Osteocyte (in vitro differentiated cells): ENCODE measurements at regions not wholly inside any gene's neighbourhood (a gene's known extent, or its start where the extent isn't known, plus 50 kb on each side); places are given as distances from the start of the nearest gene placed in this dataset.

Experiments
- DNase-seq: peaks from one replicate; pipeline ENCODE4 v3.0.0; 2021; ENCODE audit warnings: mixed read lengths; ENCODE audit not compliant: unreplicated experiment; ENCODE audit errors: extremely low spot score
- H3K27ac Mint-ChIP-seq: one replicate; pipeline ENCODE4 v1.8.0; 2021; ENCODE audit warnings: mild to moderate bottlenecking, mixed read lengths; ENCODE audit not compliant: unreplicated experiment
- H3K27me3 Mint-ChIP-seq: one replicate; pipeline ENCODE4 v1.8.0; 2021; ENCODE audit warnings: mixed read lengths; ENCODE audit not compliant: unreplicated experiment
- H3K36me3 Mint-ChIP-seq: one replicate; pipeline ENCODE4 v1.8.0; 2021; ENCODE audit warnings: mixed read lengths; ENCODE audit not compliant: unreplicated experiment
- H3K4me1 Mint-ChIP-seq: one replicate; pipeline ENCODE4 v1.8.0; 2021; ENCODE audit warnings: mixed read lengths; ENCODE audit not compliant: unreplicated experiment
- H3K4me3 Mint-ChIP-seq: one replicate; pipeline ENCODE4 v1.8.0; 2021; ENCODE audit warnings: mild to moderate bottlenecking, moderate library complexity, mixed read lengths; ENCODE audit not compliant: unreplicated experiment
- H3K9me3 Mint-ChIP-seq: one replicate; pipeline ENCODE4 v1.8.0; 2021; ENCODE audit warnings: mixed read lengths; ENCODE audit not compliant: unreplicated experiment
- CTCF ChIP-seq: fragments of 200-600 bp; sonication (generic); IDR thresholded peaks from 2 replicates; pipeline ENCODE4 v1.5.0; 2021; ENCODE audit warnings: antibody characterized with exemption, mild to moderate bottlenecking, moderate library complexity

- H3K27me3 Mint-ChIP-seq: peaks cover 2% of the 10 kb centered on the region
- peaks cover 24% of the 10 kb centered on the region for H3K9me3 Mint-ChIP-seq
- no peak for DNase-seq
- H3K27ac Mint-ChIP-seq: no peak overlapping the region
- no peak for TF ChIP-seq CTCF
- H3K4me1 Mint-ChIP-seq: no peaks in the 10 kb centered on the region
- no peak overlapping the region for H3K4me3 Mint-ChIP-seq
- no peaks in the 10 kb centered on the region for H3K36me3 Mint-ChIP-seq
Observed at GRCh38 chr2:185240796-185241195, 497.8 kb upstream of the FSIP2 start.

- no peak for TF ChIP-seq CTCF
- H3K9me3 Mint-ChIP-seq: peaks cover 16% of the 10 kb centered on the region
- H3K4me1 Mint-ChIP-seq: no peaks in the 10 kb centered on the region
- no peaks in the 10 kb centered on the region for H3K36me3 Mint-ChIP-seq
- H3K4me3 Mint-ChIP-seq: no peak overlapping the region
- H3K27me3 Mint-ChIP-seq: peaks cover 2% of the 10 kb centered on the region
- DNase-seq: no peak
- H3K27ac Mint-ChIP-seq: no peak overlapping the region
Observed at GRCh38 chr2:185241556-185241955, 497.0 kb upstream of the FSIP2 start.

GRCh38 chr2:185242462-185242861 is 496.1 kb upstream of the FSIP2 start:
- Mint-ChIP-seq H3K27me3 (peaks cover 2% of the 10 kb centered on the region), H3K9me3 (peaks cover 9% of the 10 kb centered on the region), H3K4me1 (no peaks in the 10 kb centered on the region), H3K4me3 (no peak overlapping the region), H3K36me3 (no peaks in the 10 kb centered on the region), H3K27ac (no peak overlapping the region)
- DNase-seq: no peak
- TF ChIP-seq CTCF: no peak

GRCh38 chr2:185245216-185245615 is 493.4 kb upstream of the FSIP2 start:
- no peak for TF ChIP-seq CTCF
- Mint-ChIP-seq H3K4me3 (no peak overlapping the region), H3K36me3 (no peaks in the 10 kb centered on the region), H3K9me3 (peaks cover 4% of the 10 kb centered on the region), H3K4me1 (no peaks in the 10 kb centered on the region), H3K27ac (no peak overlapping the region), H3K27me3 (no peaks in the 10 kb centered on the region)
- no peak for DNase-seq

- H3K27ac Mint-ChIP-seq: no peak overlapping the region
- H3K4me3 Mint-ChIP-seq: no peak overlapping the region
- no peaks in the 10 kb centered on the region for H3K4me1 Mint-ChIP-seq
- no peaks in the 10 kb centered on the region for H3K36me3 Mint-ChIP-seq
- no peak for TF ChIP-seq CTCF
- no peak for DNase-seq
- H3K9me3 Mint-ChIP-seq: peaks cover 4% of the 10 kb centered on the region
- H3K27me3 Mint-ChIP-seq: no peaks in the 10 kb centered on the region
Observed at GRCh38 chr2:185245806-185246205, 492.8 kb upstream of the FSIP2 start.
